ENCODE measurements at regions not wholly inside any gene's neighbourhood (a gene's known extent, or its start where the extent isn't known, plus 50 kb on each side); places are given as distances from the start of the nearest gene placed in this dataset.

DNA sequence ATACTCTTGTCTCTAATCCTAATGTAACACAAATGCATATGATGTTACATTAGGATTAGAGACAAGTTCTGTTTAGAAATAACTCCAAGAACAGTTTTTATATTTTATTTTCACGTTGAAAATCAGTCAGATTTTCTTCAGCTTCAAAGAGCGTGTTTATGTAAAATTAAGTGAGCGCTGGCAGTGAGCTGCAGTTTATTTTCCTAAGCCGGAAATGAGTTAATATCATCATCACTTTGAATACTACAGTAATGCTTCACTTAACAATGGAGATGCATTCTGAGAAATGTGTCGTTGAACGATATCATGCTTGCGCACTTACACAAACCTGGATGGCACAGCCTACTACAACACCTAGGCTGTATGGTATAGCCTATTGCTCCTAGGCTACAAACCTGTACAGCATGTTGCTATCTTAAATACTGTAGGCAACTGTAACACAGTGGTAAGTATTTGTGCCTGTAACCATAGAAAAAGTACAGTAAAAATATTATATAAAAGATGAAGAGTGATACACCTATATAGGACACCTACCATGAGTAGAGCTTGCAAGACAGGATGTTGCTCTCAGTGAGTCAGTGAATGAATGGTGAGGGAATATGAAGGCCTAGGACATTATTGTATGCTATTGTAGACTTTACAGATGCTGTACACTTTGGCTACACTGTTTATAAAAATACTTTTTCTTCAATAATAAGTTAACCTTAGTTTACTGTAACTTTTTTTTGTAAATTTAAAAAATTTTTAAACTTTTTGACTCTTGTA, 65.9 kb upstream of the C5orf46 start:
- DNase-seq (ENCODE audit: low read depth), result no peak
- TF ChIP-seq POLR2A (IDR thresholded peaks at IDR 0.05; ENCODE audit: extremely low read depth, insufficient read length) (no peak), MYC (IDR thresholded peaks at IDR 0.05; ENCODE audit: low read depth, low read length) (no peak)
- TF ChIP-seq, protein P1, sequence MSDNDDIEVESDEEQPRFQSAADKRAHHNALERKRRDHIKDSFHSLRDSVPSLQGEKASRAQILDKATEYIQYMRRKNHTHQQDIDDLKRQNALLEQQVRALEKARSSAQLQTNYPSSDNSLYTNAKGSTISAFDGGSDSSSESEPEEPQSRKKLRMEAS (IDR thresholded peaks at IDR 0.05; ENCODE audit: low read depth, low read length), result no peak
- TF ChIP-seq, protein P2, sequence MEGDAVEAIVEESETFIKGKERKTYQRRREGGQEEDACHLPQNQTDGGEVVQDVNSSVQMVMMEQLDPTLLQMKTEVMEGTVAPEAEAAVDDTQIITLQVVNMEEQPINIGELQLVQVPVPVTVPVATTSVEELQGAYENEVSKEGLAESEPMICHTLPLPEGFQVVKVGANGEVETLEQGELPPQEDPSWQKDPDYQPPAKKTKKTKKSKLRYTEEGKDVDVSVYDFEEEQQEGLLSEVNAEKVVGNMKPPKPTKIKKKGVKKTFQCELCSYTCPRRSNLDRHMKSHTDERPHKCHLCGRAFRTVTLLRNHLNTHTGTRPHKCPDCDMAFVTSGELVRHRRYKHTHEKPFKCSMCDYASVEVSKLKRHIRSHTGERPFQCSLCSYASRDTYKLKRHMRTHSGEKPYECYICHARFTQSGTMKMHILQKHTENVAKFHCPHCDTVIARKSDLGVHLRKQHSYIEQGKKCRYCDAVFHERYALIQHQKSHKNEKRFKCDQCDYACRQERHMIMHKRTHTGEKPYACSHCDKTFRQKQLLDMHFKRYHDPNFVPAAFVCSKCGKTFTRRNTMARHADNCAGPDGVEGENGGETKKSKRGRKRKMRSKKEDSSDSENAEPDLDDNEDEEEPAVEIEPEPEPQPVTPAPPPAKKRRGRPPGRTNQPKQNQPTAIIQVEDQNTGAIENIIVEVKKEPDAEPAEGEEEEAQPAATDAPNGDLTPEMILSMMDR (IDR thresholded peaks at IDR 0.05; ENCODE audit: low read depth, low read length), result no peak
- H3K4me3 ChIP-seq (ENCODE audit: low read depth, low read length), result no peak overlapping the region

- no peak for DNase-seq (ENCODE audit: low read depth)
- TF ChIP-seq POLR2A (IDR thresholded peaks at IDR 0.05; ENCODE audit: extremely low read depth, insufficient read length) (no peak), MYC (IDR thresholded peaks at IDR 0.05; ENCODE audit: low read depth, low read length) (no peak)
- TF ChIP-seq, protein P2 (IDR thresholded peaks at IDR 0.05; ENCODE audit: low read depth, low read length), result no peak
- TF ChIP-seq, protein P1 (IDR thresholded peaks at IDR 0.05; ENCODE audit: low read depth, low read length), result no peak
- no peak overlapping the region for H3K4me3 ChIP-seq (ENCODE audit: low read depth, low read length)
Observed at GRCh38 chr5:147971472-147971871, 65.1 kb upstream of the C5orf46 start.

- TF ChIP-seq, protein P2 (IDR thresholded peaks at IDR 0.05; ENCODE audit: low read depth, low read length), result no peak
- TF ChIP-seq MYC (IDR thresholded peaks at IDR 0.05; ENCODE audit: low read depth, low read length) (no peak), POLR2A (IDR thresholded peaks at IDR 0.05; ENCODE audit: extremely low read depth, insufficient read length) (no peak)
- TF ChIP-seq, protein P1 (IDR thresholded peaks at IDR 0.05; ENCODE audit: low read depth, low read length), result no peak
Observed at GRCh38 chr5:147968855-147969254, 62.5 kb upstream of the C5orf46 start.

DNA sequence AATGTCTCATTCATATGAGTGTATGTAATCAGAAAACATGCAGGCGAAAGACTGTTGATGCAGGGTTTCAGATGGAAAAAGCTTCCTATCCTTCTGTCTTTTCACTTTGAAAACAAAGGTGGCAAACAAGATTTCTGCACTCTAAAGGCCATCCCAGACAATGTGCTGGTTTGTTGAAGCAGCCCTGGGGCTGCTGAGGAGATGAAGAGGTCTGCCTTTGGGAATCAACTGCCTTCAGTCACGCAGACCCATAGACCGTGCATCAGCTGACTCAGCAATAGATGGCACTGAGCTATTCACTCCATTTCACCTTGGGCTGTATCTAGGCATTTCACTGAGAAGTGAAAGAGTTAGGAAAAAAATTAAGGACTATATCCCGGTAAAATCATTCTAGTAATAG, 60.5 kb upstream of the C5orf46 start:
- H3K4me3 ChIP-seq (ENCODE audit: low read depth, low read length), result no peak overlapping the region
- TF ChIP-seq, protein P1 (IDR thresholded peaks at IDR 0.05; ENCODE audit: low read depth, low read length), result no peak
- TF ChIP-seq POLR2A (IDR thresholded peaks at IDR 0.05; ENCODE audit: extremely low read depth, insufficient read length), result no peak
- TF ChIP-seq, protein P2 (IDR thresholded peaks at IDR 0.05; ENCODE audit: low read depth, low read length), result no peak
- TF ChIP-seq MYC (IDR thresholded peaks at IDR 0.05; ENCODE audit: low read depth, low read length), result no peak

More at GRCh38 chr5:147968855-147969254, 62.5 kb upstream of the C5orf46 start:
- H3K4me3 ChIP-seq (ENCODE audit: low read depth, low read length), result no peak overlapping the region
- DNase-seq (ENCODE audit: low read depth), result no peak

GRCh38 chr5:147966326-147966725, 60.0 kb upstream of the C5orf46 start:
- no peak for DNase-seq (ENCODE audit: low read depth)
- TF ChIP-seq, protein P2 (IDR thresholded peaks at IDR 0.05; ENCODE audit: low read depth, low read length), result no peak
- TF ChIP-seq, protein P1 (IDR thresholded peaks at IDR 0.05; ENCODE audit: low read depth, low read length), result no peak
- TF ChIP-seq MYC (IDR thresholded peaks at IDR 0.05; ENCODE audit: low read depth, low read length) (no peak), POLR2A (IDR thresholded peaks at IDR 0.05; ENCODE audit: extremely low read depth, insufficient read length) (no peak)

More for the DNA sequence above, 60.5 kb upstream of the C5orf46 start:
- DNase-seq (ENCODE audit: low read depth), result no peak

More at GRCh38 chr5:147966326-147966725, 60.0 kb upstream of the C5orf46 start:
- H3K4me3 ChIP-seq (ENCODE audit: low read depth, low read length), result no peak overlapping the region

Measured in NB4 (cell line).